ENCODE measurements at regions not wholly inside any gene's neighbourhood (a gene's known extent, or its start where the extent isn't known, plus 50 kb on each side); places are given as distances from the start of the nearest gene placed in this dataset.
A peak's percentile ranks its signal among the peaks of the same experiment; 100 is the strongest.

GRCh38 chr20:50286174-50286511 lies 95.5 kb downstream of the CEBPB start:
- DNase-seq (ENCODE audit: low read depth) = no peak

- DNase-seq (ENCODE audit: low read depth) = no peak
These were observed 96.0 kb downstream of the CEBPB start for GRCh38 chr20:50286609-50287008.

DNA sequence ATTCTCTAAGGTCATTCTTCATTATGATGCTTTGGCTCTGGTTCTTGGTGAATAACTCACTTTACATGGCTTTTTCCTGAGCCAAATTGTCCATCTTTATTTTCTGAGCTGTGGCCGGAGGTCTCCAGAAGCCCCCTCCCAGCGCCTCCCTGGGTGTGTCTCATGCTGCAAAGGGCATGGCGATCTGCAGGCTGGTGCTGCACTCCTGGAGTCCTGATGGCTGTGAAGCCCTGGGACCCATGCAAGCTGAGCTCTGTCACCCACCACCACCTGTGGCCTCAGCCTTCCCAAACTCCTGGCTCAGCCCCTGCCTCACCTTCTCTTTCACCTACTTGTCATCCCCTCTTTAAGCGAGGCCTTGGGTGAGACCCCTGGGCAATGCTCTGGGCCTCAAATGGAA lies 96.9 kb downstream of the CEBPB start:
- no peak for DNase-seq (ENCODE audit: low read depth)

DNA sequence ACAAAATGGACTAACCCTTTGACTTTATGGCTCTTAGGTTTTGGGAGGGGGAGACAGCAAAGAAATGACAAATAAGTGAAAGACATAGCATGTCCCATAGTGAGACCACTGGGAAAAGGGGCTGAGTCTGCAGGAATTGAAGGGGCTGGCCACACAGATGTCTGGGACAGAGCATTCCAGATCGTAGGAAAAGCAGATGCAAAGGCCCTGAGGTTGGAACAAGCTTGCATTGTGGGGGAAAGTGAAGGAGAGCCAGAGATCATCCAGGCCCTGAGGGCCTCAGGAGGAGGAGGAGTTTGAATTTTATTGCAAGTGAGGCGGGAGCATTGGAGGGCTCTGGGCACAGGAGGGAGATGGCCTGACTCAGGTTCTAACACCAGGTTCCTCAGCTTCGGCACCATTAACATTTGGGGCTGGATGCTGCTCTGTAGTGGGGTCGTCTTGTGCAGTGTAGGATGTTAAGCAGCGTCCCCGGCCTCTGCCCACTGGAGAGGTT lies 97.5 kb downstream of the CEBPB start:
- DNase-seq (ENCODE audit: low read depth) = no peak

DNA sequence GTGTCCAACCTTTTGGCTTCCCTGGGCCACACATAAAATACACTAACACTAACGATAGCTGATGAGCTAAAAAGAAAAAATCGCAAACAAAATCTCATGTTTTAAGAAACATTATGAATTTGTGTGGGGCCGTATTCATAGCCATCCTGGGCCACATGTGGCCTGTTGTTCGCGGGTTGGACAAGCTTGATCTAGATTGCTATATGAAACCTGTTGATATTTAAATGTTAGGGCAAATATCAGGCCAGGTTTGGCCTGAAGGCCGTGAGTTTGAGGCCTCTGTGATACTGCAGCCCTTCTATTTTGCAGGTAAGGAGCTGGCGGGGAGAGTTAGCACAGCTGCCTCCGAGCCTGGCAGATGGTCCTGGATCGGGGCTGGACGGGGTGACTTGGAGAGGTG lies 99.0 kb downstream of the CEBPB start:
- no peak for DNase-seq (ENCODE audit: low read depth)

DNA sequence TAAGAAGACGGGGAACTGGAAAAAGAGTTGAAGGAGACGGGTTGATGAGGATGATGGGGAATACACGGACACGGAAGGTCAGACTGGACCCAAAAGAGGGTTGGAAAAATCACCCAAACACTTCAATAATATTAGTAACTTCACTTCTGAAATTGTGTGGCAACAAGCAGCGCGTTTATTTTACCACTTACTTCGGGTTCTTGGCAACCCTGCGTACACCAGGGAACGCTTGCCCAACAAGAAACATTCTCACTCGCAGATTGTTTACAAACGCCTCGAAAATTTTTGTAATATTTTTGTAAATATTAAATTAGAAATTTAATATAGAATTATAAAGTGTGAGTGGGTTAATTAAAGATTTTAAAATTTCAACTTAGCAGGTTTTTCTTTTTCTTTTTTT lies 99.5 kb downstream of the CEBPB start:
- DNase-seq (ENCODE audit: low read depth) = no peak

DNA sequence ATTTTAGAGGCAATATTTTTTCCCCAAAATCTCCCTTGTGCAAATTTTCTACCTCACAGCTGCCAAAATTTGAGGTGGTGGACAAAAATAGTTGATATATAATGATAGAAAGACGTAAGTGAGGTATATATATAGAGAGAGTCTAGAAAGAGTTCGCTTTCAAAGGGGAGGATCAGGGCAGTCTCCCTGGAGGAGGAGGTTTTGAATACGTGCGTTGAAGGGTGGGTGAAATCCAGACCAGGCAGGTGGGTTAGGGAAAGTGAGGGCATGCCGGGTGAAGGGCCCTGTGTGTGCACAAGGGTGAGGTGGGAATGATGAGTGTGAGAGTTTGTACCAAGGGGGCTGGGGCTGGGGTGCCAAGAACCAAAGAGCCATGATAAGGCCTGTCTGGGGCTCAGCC lies 100.2 kb downstream of the CEBPB start:
- no peak for DNase-seq (ENCODE audit: low read depth)

- no peak for DNase-seq (ENCODE audit: low read depth)
These were observed 100.8 kb downstream of the CEBPB start for GRCh38 chr20:50291254-50292078.

DNA sequence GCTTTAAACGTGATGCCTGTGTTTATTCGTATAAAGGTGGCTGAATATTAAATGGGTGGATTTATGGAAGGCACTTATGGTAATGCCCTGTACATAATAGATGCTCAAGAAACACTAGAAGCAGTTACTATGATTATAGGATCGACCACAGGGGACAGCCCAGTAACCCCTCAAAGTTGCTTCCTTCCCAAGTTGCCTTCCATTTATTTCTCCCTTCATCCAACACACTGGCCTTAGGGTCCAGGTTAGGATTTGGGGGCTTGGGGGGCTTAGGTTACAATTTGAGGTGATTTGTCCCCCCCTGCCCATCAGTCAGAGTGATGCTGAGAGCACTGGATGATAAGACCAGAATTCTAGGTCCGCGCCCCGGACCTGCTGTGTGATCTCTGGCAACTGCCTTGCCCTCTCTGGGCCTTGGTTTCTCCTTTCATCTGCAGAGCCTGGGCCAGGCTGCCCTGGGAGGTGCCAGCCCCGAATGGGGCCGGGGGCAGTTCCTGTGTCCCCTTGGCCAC lies 101.5 kb downstream of the CEBPB start:
- DNase-seq (ENCODE audit: low read depth) = no peak

- DNase-seq (ENCODE audit: low read depth) = peak; percentile 7
These were observed 102.1 kb downstream of the CEBPB start for GRCh38 chr20:50292591-50293283.

DNA sequence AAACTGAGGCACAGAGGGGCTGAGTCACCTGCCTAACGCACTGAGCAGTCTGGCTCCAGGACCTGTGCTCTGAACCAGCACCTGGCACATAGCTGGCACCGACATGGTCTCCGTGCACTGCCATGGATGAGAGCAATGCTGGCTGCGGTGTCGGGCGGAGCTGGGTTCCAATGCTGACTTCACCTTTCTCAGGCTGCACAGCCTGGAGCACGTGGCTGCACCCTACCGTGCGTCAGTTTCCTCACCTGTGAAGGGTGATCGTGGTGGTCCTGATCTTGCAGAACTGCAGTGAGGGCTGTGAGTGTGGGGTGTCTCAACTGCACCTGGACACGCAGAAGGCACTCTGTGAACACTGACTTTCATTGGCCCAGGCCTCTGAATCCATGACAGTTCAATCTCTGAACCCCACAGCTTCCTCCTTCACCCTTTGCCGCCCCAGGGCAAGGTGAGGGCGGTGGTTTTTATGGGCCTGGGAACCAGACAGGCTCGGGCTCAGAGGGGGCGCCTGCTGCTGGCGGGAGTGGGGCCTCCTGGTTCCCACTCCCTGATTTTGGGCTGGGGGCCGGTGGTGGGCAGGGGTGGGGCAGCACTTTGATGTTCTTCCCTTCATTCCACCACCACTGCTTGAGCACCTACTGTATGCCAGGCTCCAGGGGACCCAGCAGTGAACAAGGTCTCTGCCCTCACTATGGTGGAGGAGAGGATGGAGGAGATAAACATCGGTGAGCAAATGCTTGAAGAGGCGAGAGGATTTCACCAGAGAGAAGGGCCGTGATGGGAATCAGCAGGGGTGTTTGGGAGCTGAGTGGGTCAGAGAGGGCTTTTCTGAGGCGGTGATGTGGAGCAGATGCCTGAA lies 102.9 kb downstream of the CEBPB start:
- DNase-seq (ENCODE audit: low read depth) = no peak

GRCh38 chr20:50294164-50295088 lies 103.8 kb downstream of the CEBPB start:
- no peak for DNase-seq (ENCODE audit: low read depth)

DNA sequence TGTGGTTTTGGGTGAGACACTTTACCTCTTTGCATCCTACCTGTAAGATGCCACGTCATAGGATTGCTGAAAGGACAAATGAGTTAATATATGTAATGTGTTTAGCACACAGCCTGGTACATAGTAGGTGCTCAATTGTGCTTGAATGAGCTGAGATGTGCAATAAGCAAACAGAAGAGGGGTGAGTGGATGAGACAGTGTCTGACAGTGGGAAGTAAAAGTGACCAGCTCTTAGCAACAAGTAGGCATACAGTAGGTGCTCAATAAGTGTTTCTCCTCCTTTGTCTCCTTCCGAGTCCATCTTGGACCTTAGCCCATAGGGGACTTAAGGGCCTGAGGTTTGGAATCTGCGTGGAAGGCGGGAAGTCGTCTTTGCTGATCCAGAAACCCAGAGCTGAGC lies 104.7 kb downstream of the CEBPB start:
- DNase-seq (ENCODE audit: low read depth) = no peak

- DNase-seq (ENCODE audit: low read depth) = no peak
These were observed 105.3 kb downstream of the CEBPB start for GRCh38 chr20:50295762-50296449.

DNA sequence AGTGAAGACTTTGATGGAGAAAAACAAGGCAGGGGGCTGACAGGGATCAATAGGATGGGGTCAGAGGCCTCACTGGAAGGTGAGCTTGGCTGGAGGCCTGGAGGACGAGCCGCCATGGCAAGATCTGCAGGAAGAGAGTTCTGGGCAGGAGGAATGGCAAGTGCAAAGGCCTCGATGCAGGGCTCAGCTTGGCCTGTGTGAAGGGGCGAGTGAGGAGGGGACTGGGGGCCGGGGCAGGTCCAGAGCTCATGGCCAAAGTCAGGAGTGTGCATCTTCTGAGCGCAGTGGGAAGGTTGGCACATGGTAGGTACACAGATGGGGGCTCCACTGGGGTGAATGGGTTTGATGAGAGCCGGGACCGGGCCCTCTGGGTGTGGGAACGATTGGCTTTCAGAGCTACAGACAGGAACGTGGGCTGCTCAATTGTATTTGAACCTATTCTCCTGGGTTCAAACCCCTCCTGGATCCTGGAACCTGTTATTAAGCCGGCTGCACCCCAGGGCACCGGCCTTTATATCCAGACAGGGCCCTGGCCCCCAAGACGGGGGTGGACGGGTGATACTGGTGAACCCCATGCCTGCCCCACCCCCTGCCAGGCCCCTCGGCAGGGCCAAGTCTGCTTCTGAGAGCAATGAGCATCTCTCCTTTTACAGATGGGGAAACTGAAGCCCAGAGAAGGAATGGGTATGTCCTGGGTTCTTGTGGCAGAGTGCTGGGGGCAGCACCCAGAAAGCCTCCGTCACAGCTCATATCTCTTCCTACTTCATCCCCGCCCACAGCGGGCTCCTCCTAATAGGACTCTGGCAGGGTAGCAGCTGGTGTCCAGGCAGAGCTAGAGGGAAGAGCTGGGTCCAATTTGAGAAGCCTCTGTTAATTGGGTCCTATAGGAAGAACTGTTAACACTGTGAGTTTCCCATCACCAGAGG lies 106.1 kb downstream of the CEBPB start:
- no peak for DNase-seq (ENCODE audit: low read depth)

GRCh38 chr20:50297498-50298376 lies 107.1 kb downstream of the CEBPB start:
- DNase-seq (ENCODE audit: low read depth) = no peak

DNA sequence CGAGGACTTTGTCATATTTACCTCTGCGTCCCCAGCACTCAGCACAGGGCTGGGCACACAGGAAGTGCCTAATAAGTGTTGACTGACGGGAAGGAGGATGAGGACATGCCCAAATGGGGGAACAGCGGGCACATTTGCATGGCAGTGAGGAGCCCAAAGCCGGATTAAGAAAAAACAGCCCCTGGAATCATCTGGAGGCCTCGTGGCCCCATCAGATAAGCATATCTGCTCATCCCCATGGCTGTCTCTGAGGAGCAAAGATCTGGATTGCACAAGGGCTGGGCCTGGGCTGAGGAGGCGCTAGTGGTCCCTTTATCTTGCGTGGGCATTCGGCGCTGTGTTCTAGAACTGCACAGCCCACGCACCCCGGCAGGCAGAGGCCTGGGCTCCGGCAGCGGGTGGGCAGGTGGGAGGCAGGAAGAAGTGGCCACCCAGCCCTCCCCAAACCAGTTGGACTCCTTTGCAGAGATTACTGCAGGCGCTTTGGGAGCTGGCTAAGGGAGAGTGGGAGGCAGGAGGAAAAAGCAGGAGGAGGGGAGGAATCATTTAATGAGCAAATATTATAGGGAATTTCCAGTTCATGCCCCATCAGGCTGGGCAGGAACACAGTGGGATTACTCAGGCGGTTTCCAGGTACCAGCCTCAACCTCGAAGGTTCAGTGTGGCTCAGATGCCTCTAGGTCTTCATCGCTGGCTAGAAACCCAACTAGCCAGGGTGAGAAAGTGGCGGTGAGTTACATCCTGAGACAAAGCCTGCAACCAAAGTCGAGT lies 108.1 kb downstream of the CEBPB start:
- DNase-seq (ENCODE audit: low read depth) = no peak

DNA sequence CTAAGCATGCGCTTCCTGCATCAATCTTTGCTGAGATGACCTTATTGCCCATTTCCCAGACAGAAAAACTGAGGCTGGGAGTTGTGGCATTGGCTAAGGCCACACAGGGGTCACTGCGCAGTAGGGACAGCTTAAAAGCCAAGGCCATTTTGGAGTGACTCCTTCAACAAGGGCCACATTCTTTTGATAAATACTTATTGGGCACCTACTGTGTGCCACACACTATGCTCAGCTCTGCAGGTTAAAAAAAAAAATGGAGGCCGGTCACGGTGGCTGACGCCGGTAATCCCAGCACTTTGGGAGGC lies 108.6 kb downstream of the CEBPB start:
- no peak for DNase-seq (ENCODE audit: low read depth)

All from stimulated activated CD4-positive, alpha-beta T cell treated with anti-CD3 and anti-CD28 coated beads, Interleukin-2, amount 100 ng/mL, for 4 hours (primary cell).